ENCODE measurements at regions not wholly inside any gene's neighbourhood (a gene's known extent, or its start where the extent isn't known, plus 50 kb on each side); places are given as distances from the start of the nearest gene placed in this dataset.

- intact Hi-C loops (cut with DNase I; ENCODE audit: low total_unique reads), result no loop called here
- H3K4me3 ChIP-seq, result no peak overlapping the region
- H3K4me1 ChIP-seq, result no peaks in the 10 kb centered on the region
- H3K9me3 ChIP-seq, result no peaks in the 10 kb centered on the region
- no peaks in the 10 kb centered on the region for H3K36me3 ChIP-seq
- H3K27ac ChIP-seq, result no peak overlapping the region
- DNase-seq (ENCODE audit: low spot score in 2 of 2), result no peak
- no peaks in the 10 kb centered on the region for H3K27me3 ChIP-seq
- no peak for TF ChIP-seq POLR2A (IDR thresholded peaks at IDR 0.05)
- TF ChIP-seq CTCF (IDR thresholded peaks at IDR 0.05), result no peak
- no peak for TF ChIP-seq POLR2AphosphoS5 (IDR thresholded peaks at IDR 0.05)
Measured at GRCh38 chr7:116339564-116339963, 129.2 kb downstream of the TES start.

GRCh38 chr7:116340201-116340847 lies 130.0 kb downstream of the TES start:
- H3K27ac ChIP-seq, result no peak overlapping the region
- TF ChIP-seq POLR2A (IDR thresholded peaks at IDR 0.05) (no peak), CTCF (IDR thresholded peaks at IDR 0.05) (no peak), POLR2AphosphoS5 (IDR thresholded peaks at IDR 0.05) (no peak)
- intact Hi-C loops (cut with DNase I; ENCODE audit: low total_unique reads), result no loop called here

GRCh38 chr7:116340943-116341907 lies 130.9 kb downstream of the TES start:
- TF ChIP-seq POLR2A (IDR thresholded peaks at IDR 0.05) (no peak), CTCF (IDR thresholded peaks at IDR 0.05) (no peak), POLR2AphosphoS5 (IDR thresholded peaks at IDR 0.05) (no peak)
- no peak for DNase-seq (ENCODE audit: low spot score in 2 of 2)
- Histone ChIP-seq H3K27me3 (no peaks in the 10 kb centered on the region), H3K36me3 (no peaks in the 10 kb centered on the region), H3K4me3 (no peak overlapping the region), H3K4me1 (no peaks in the 10 kb centered on the region), H3K27ac (no peak overlapping the region), H3K9me3 (no peaks in the 10 kb centered on the region)
- intact Hi-C loops (cut with DNase I; ENCODE audit: low total_unique reads), result no loop called here

More at GRCh38 chr7:116340201-116340847, 130.0 kb downstream of the TES start:
- Histone ChIP-seq H3K4me1 (no peaks in the 10 kb centered on the region), H3K9me3 (no peaks in the 10 kb centered on the region), H3K36me3 (no peaks in the 10 kb centered on the region), H3K4me3 (no peak overlapping the region), H3K27me3 (no peaks in the 10 kb centered on the region)
- DNase-seq (ENCODE audit: low spot score in 2 of 2), result no peak

- no peaks in the 10 kb centered on the region for H3K27me3 ChIP-seq
- no peak overlapping the region for H3K27ac ChIP-seq
- H3K4me1 ChIP-seq, result no peaks in the 10 kb centered on the region
- intact Hi-C loops (cut with DNase I; ENCODE audit: low total_unique reads), result no loop called here
- TF ChIP-seq POLR2AphosphoS5 (IDR thresholded peaks at IDR 0.05), result no peak
- TF ChIP-seq CTCF (IDR thresholded peaks at IDR 0.05), result no peak
- no peak overlapping the region for H3K4me3 ChIP-seq
- H3K9me3 ChIP-seq, result no peaks in the 10 kb centered on the region
- DNase-seq (ENCODE audit: low spot score in 2 of 2), result no peak
- no peaks in the 10 kb centered on the region for H3K36me3 ChIP-seq
Measured at GRCh38 chr7:116342125-116342524, 131.8 kb downstream of the TES start.
